SKM-1 treated with dmso at 0.1 percent for 144 hours (cell line): ENCODE measurements at regions not wholly inside any gene's neighbourhood (a gene's known extent, or its start where the extent isn't known, plus 50 kb on each side); places are given as distances from the start of the nearest gene placed in this dataset.

Experiments used
- DNase-seq: peaks from one replicate; lab custom pipeline; 2025; ENCODE audit not compliant: unreplicated experiment; lab: John Stamatoyannopoulos, UW

- DNase-seq = no peak
Measured at GRCh38 chr6:90720404-90720803, 133.5 kb upstream of the MAP3K7 start.

GRCh38 chr6:90719321-90720195, 132.7 kb upstream of the MAP3K7 start:
- DNase-seq = no peak

- DNase-seq = no peak
Measured at GRCh38 chr6:90716376-90716775, 129.5 kb upstream of the MAP3K7 start.

- no peak for DNase-seq
Measured at GRCh38 chr6:90715093-90715655, 128.3 kb upstream of the MAP3K7 start.

- DNase-seq = no peak
Measured at GRCh38 chr6:90714319-90714718, 127.4 kb upstream of the MAP3K7 start.

- DNase-seq = no peak
Measured at GRCh38 chr6:90712114-90712513, 125.2 kb upstream of the MAP3K7 start.

- DNase-seq = no peak
Measured at GRCh38 chr6:90709431-90709996, 122.6 kb upstream of the MAP3K7 start.

GRCh38 chr6:90708206-90708737, 121.4 kb upstream of the MAP3K7 start:
- no peak for DNase-seq

- no peak for DNase-seq
Measured at GRCh38 chr6:90707246-90707645, 120.4 kb upstream of the MAP3K7 start.

GRCh38 chr6:90703336-90703735, 116.5 kb upstream of the MAP3K7 start:
- DNase-seq = no peak

- no peak for DNase-seq
Measured at GRCh38 chr6:90701926-90702325, 115.1 kb upstream of the MAP3K7 start.

- peak; percentile 91 for DNase-seq
Measured at GRCh38 chr6:90701146-90701781, 114.4 kb upstream of the MAP3K7 start.

- DNase-seq = no peak
Measured at GRCh38 chr6:90695316-90695715, 108.4 kb upstream of the MAP3K7 start.

- DNase-seq = no peak
Measured at GRCh38 chr6:90694802-90695201, 107.9 kb upstream of the MAP3K7 start.

- no peak for DNase-seq
Measured at GRCh38 chr6:90691823-90692222, 105.0 kb upstream of the MAP3K7 start.

- peak; percentile 36 for DNase-seq
Measured at GRCh38 chr6:90689172-90689571, 102.3 kb upstream of the MAP3K7 start.

- DNase-seq = no peak
Measured at GRCh38 chr6:90687775-90688380, 101.0 kb upstream of the MAP3K7 start.

- DNase-seq = no peak
Measured at GRCh38 chr6:90681863-90682262, 95.0 kb upstream of the MAP3K7 start.

GRCh38 chr6:90678049-90678779, 91.3 kb upstream of the MAP3K7 start:
- no peak for DNase-seq

- no peak for DNase-seq
Measured at GRCh38 chr6:90677440-90677839, 90.6 kb upstream of the MAP3K7 start.
